CD1c-positive myeloid dendritic cell (primary cell): ENCODE measurements at regions not wholly inside any gene's neighbourhood (a gene's known extent, or its start where the extent isn't known, plus 50 kb on each side); places are given as distances from the start of the nearest gene placed in this dataset.
"Not testable (repeated sequence)": the region's sequence is repeated elsewhere in the genome, so short reads cannot be mapped to it uniquely, and the experiment has no call there.

Experiments used
- DNase-seq: peaks from one replicate; pipeline ENCODE4 v3.0.0-alpha.2; 2016; ENCODE audit errors: extremely low spot score

- DNase-seq = no peak
Observed at GRCh38 chr18:38843291-38843690, 1277.7 kb upstream of the CELF4 start.

GRCh38 chr18:38826247-38826646 is 1260.6 kb upstream of the CELF4 start:
- no peak for DNase-seq

GRCh38 chr18:38811209-38811608 is 1245.6 kb upstream of the CELF4 start:
- DNase-seq = no peak

- no peak for DNase-seq
Observed at GRCh38 chr18:38810789-38811188, 1245.2 kb upstream of the CELF4 start.

- no peak for DNase-seq
Observed at GRCh38 chr18:38807915-38808314, 1242.3 kb upstream of the CELF4 start.

GRCh38 chr18:38805256-38805655 is 1239.7 kb upstream of the CELF4 start:
- no peak for DNase-seq

- no peak for DNase-seq
Observed at GRCh38 chr18:38801640-38802039, 1236.0 kb upstream of the CELF4 start.

- no peak for DNase-seq
Observed at GRCh38 chr18:38796762-38797161, 1231.2 kb upstream of the CELF4 start.

- DNase-seq = no peak
Observed at GRCh38 chr18:38792731-38793130, 1227.1 kb upstream of the CELF4 start.

GRCh38 chr18:38790786-38791185 is 1225.2 kb upstream of the CELF4 start:
- no peak for DNase-seq

- no peak for DNase-seq
Observed at GRCh38 chr18:38790303-38790702, 1224.7 kb upstream of the CELF4 start.

- DNase-seq = no peak
Observed at GRCh38 chr18:38789141-38789540, 1223.5 kb upstream of the CELF4 start.

- DNase-seq = no peak
Observed at GRCh38 chr18:38786906-38787305, 1221.3 kb upstream of the CELF4 start.

GRCh38 chr18:38771620-38772019 is 1206.0 kb upstream of the CELF4 start:
- DNase-seq = not testable (repeated sequence)

- no peak for DNase-seq
Observed at GRCh38 chr18:38768504-38768903, 1202.9 kb upstream of the CELF4 start.

- DNase-seq = no peak
Observed at GRCh38 chr18:38759457-38759856, 1193.9 kb upstream of the CELF4 start.

GRCh38 chr18:38756436-38756835 is 1190.8 kb upstream of the CELF4 start:
- DNase-seq = no peak

- no peak for DNase-seq
Observed at GRCh38 chr18:38752430-38752829, 1186.8 kb upstream of the CELF4 start.

GRCh38 chr18:38751898-38752297 is 1186.3 kb upstream of the CELF4 start:
- DNase-seq = no peak

- DNase-seq = no peak
Observed at GRCh38 chr18:38751211-38751610, 1185.6 kb upstream of the CELF4 start.

- no peak for DNase-seq
Observed at GRCh38 chr18:38750751-38751150, 1185.2 kb upstream of the CELF4 start.

- DNase-seq = peak; percentile 12
Observed at GRCh38 chr18:38747153-38747552, 1181.6 kb upstream of the CELF4 start.

GRCh38 chr18:38720181-38720580 is 1154.6 kb upstream of the CELF4 start:
- not testable (repeated sequence) for DNase-seq

GRCh38 chr18:38718365-38718901 is 1152.8 kb upstream of the CELF4 start:
- DNase-seq = no peak
